ENCODE measurements at regions not wholly inside any gene's neighbourhood (a gene's known extent, or its start where the extent isn't known, plus 50 kb on each side); places are given as distances from the start of the nearest gene placed in this dataset.
A peak's percentile ranks its signal among the peaks of the same experiment; 100 is the strongest.
"Not testable (repeated sequence)": the region's sequence is repeated elsewhere in the genome, so short reads cannot be mapped to it uniquely, and the experiment has no call there.

DNA sequence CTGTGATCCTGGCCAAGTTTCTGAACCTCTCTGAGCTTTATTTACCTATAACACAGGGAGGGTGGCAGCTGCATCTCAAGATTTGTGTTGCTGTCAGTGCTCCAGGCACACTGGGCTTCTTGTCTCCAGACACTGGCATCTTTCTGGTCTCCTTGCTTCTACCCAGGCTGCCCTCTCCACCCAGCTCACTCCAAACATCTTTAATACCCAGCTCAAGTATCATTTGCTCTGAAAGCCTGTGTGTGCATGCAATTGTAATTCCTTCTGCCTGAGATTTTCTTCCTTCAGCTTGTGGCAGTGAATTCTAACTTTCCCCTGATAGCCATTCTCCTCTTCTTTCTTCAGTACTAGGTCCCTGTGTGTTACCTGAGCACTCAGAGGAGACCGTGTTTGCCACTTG, 50.7 kb upstream of the USP7 start:
- DNase-seq (ENCODE audit: low read depth): no peak

DNA sequence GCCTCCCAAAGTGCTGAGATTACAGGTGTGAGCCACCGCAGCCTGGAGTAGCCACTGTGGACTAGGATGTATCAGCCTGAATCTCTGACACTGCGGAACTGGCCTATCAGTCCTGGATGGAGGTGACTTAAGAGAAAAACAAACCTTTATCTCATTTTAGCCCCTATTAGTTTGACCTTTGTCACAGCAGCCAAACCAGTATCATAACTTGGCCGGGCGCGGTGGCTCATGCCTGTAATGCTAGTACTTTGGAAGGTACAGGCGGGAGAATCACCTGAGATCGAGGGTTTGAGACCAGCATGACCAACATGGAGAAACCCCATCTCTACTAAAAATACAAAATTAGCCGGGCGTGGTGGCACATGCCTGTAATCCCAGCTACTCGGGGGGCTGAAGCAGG, 51.8 kb upstream of the USP7 start:
- DNase-seq (ENCODE audit: low read depth): no peak

DNA sequence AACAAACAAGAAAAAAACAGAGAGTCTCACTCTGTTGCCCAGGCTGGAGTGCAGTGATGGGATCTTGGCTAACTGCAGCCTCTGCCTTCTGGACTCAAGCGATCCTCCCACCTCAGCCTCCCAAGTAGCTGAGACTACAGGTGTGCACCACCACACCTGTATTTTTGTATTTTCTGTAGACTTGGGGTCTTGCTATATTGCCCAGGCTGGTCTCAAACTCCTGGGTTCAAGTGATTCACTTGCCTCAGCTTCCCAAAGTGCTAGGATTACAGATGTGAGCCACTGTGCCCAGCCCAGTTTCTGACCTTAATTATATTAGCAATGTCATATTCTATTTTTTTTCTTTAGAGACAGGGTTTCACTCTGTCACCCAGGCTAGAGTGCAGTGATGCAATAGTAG, 52.3 kb upstream of the USP7 start:
- DNase-seq (ENCODE audit: low read depth): not testable (repeated sequence)

DNA sequence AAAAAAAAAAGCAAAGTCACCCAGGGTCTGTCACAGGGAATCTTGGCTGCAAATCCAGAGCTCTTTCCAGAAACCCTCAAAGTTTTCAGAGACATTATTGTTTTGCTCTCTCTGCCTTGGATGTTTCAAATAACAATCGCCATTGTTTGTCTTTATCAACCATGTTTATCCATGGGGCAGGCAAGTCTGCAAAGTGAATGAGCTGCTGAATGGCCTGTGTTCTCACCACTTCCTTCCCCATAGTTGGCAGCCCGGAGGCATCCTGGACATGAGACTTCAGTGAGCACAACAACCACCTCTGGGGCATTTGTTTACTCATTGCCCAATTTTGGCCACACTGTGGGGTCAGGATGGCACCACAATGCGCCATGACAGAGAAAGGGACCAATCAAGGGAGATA, 53.1 kb upstream of the USP7 start:
- DNase-seq (ENCODE audit: low read depth): no peak

DNA sequence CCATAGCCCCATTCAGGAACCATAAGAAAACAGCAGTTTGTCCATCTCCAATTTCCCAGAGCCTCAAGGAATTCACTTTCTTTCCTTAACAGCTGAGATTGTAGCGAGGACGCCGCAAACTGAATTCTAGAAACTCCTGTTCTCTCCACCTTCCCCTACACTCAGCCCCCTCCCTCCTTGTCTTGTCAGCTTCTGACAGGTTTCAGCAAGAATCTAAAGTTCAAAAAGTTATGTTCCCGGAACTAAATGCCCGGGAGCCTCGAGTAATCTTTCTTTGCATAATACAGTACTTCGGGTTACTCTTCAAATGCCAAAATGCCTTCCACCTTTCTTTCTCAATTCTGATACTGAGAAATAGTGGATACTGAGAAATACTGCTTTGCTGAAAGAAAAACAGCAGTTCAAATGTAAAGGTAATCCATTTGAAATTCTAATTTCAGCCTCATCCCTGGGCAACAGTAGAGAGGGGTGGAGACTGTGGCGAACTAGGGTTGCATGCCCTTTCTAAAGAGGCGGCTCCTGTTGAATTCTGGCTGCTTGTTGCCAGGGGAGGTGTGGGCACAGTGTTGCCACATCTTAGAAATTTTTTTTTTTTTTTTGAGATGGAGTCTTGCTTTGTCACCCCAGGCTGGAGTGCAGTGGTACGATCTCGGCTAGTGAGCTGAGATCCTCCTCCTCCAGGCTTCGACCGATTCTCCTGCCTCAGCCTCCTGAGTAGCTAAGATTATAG, 63.5 kb upstream of the USP7 start:
- DNase-seq (ENCODE audit: low read depth): no peak

DNA sequence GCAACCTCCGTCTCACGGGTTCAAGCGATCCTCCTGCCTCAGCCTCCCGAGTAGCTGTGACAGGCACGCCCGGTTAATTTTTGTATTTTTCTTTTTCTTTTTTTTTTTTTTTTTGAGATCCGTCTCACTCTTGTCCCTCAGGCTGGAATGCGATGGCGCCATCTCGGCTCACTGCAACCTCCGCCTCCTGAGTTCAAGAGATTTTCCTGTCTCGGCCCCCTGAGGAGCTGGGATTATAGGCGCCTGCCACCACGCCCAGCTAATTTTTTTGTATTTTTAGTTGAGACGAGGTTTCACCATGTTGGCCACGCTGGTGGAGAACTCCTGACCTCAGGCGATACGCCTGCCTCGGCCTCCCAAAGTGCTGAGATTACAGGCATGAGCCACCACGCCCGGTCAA, 63.0 kb upstream of the HAPSTR1 start:
- DNase-seq (ENCODE audit: low read depth): not testable (repeated sequence)

DNA sequence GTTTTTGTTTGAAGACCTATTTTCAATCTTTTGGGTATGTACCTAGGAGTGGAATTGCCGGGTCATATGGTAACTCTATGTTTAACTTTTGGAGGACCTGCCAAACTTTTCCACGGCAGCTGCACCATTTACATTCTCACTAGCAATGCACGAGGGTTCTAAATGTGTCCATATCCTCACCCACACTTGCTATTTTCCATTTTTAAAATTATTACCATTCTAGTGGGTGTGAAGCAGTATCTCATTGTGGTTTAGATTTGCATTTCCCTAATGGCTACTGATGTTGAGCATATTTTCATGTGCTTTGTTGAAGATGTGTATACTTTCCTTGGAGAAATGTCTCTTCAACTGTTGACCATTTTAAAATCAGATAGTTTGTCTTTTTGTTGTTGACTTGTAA, 60.3 kb upstream of the HAPSTR1 start:
- no peak for DNase-seq (ENCODE audit: low read depth)

DNA sequence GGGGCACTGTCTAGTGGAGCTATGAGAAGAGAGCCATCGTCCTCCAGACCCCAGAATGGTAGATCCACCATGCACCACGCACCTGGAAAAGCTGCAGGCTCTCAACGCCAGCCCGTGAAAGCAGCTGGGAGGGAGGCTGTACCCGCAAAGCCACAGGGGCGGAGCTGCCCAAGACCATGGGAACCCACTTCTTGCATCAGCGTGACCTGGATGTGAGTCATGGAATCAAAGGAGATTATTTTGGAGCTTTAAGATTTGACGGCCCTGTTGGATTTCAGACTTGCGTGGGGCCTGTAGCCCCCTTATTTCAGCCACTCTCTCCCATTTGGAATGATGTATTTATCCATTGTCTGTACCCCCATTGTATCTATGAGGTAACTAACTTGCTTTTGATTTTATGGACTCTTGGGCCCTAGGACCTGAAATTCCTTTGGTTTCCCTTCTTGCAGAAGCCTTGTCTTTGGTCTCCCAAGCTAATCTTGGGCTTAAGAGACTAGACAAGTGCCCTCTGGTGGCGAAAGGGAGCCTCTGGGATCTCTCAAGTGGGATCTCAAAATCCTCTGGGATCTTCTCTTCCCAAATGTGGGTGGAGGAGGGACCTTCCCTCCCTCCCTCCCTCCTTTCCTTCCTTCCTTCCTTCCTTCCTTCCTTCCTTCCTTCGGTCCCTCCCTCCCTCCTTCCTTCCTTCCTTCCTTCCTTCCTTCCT, 58.2 kb upstream of the HAPSTR1 start:
- peak; percentile 72 for DNase-seq (ENCODE audit: low read depth)

DNA sequence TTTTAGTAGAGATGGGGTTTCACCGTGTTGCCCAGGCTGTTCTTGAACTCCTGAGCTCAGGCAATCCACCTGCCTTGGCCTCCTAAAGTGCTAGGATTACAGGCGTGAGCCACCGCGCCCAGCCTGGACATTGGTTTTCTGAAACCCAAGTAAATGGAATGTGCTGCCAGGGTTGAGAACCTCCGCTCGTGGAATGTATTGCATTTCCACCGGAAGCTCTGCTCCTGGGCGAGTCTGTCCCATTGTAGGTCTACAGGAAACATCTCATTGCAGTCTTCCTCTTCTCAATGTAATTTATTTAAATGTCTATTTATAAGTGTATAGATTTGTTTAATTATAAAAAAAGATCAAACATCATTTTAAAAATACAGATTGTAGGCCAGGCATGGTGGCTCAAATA, 57.4 kb upstream of the HAPSTR1 start:
- no peak for DNase-seq (ENCODE audit: low read depth)

DNA sequence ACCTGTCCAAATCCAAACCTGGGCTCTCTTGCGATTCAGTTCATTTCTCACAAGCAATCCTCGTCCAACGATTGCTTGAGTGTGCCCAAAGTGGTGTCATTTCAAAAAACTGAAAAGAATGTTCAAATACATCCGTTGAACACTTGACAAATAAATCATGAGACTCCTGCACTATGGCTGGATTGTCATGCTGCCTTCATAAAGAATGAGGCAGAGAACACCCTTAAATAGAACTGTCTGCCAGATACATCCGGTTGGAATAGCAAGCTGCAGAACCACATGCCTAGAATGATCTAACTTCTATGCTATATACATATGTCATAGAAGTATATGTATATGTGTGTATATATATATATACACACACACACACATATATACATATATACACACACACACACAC, 55.4 kb upstream of the HAPSTR1 start:
- peak; percentile 13 for DNase-seq (ENCODE audit: low read depth)

DNA sequence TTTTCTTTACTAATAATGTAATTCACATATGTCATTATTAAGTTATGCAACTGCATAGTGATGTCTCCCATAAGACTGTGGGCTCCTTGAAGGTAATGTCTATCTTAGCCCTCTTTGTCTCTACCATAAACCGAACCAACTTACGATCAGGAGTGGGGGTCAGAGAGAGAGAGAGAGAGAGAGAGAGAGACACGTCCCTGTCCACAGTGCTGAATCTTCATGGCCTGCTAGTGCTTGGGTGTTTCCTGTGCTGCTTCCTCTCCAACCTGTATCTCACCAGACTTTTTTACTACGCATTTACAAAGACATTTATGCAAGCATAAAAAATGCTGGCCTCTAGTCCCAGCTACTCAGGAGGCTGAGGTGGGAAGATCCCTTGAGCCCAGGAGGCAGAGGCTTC, 52.2 kb upstream of the HAPSTR1 start:
- peak; percentile 50 for DNase-seq (ENCODE audit: low read depth)

DNA sequence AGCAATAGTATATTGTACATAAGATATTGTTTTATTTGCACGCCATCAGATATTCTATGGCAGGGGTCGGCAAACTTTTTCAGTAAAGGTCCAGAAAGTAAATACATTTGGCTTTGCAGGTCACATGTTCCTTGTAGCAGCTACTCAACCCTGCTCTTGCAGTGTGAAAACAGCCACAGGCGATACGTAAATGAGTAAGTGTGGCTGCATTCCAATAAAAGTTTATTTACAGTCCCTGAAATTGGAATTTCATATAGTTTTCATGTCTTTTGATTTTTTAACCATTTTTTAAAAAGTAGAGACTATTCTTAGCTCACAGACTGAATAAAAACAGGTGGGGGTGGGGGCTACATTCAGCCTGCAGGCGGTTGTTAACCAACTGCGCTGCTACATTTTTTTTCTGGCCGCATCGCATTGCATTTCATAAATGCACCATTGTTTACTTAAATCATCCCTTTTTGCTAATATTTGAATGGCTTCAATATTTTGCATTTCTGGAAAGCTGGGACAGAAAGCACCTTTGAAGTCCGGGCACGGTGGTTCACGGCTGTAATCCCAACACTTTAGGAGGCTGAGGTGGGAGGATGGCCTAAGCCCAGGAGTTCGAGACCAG, 50.5 kb upstream of the HAPSTR1 start:
- no peak for DNase-seq (ENCODE audit: low read depth)
